ENCODE measurements at regions not wholly inside any gene's neighbourhood (a gene's known extent, or its start where the extent isn't known, plus 50 kb on each side); places are given as distances from the start of the nearest gene placed in this dataset.
A peak's percentile ranks its signal among the peaks of the same experiment; 100 is the strongest.
"Not testable (repeated sequence)": the region's sequence is repeated elsewhere in the genome, so short reads cannot be mapped to it uniquely, and the experiment has no call there.

- H3K27ac ChIP-seq (ENCODE audit: low read length); H3K4me1 ChIP-seq (ENCODE audit: control insufficient read depth, insufficient read depth, low read length); H3K4me1 Mint-ChIP-seq; DNase-seq; H3K36me3 Mint-ChIP-seq; H3K36me3 ChIP-seq (ENCODE audit: control insufficient read depth, insufficient read depth, low read length); H3K9me3 ChIP-seq (ENCODE audit: control insufficient read depth, insufficient read depth, low read length); H3K9me3 Mint-ChIP-seq; H3K4me3 ChIP-seq (ENCODE audit: low read length); H3K4me3 Mint-ChIP-seq; ATAC-seq; H3K27me3 ChIP-seq (ENCODE audit: control insufficient read depth, insufficient read depth, low read length); intact Hi-C loops (cut with micrococcal nuclease); H3K27ac Mint-ChIP-seq; H3K27me3 Mint-ChIP-seq (ENCODE audit: low read depth in 2 of 2): not testable (repeated sequence)
- 92% methylated on average over 8 of the region's 42 CpGs for WGBS (ENCODE audit: insufficient coverage)
Measured at GRCh38 chr15:20785151-20785936, 80.8 kb downstream of the POTEB2 start.

GRCh38 chr15:20783598-20784184 is 82.4 kb downstream of the POTEB2 start:
- H3K9me3 ChIP-seq (ENCODE audit: control insufficient read depth, insufficient read depth, low read length); H3K4me3 Mint-ChIP-seq; ATAC-seq; H3K27me3 Mint-ChIP-seq (ENCODE audit: low read depth in 2 of 2); H3K4me1 Mint-ChIP-seq; H3K4me3 ChIP-seq (ENCODE audit: low read length); DNase-seq; H3K36me3 ChIP-seq (ENCODE audit: control insufficient read depth, insufficient read depth, low read length); H3K27ac ChIP-seq (ENCODE audit: low read length); intact Hi-C loops (cut with micrococcal nuclease); H3K4me1 ChIP-seq (ENCODE audit: control insufficient read depth, insufficient read depth, low read length); H3K36me3 Mint-ChIP-seq; H3K9me3 Mint-ChIP-seq; H3K27ac Mint-ChIP-seq; H3K27me3 ChIP-seq (ENCODE audit: control insufficient read depth, insufficient read depth, low read length): not testable (repeated sequence)
- no CpG with 5 or more reads among the region's 36 CpGs for WGBS (ENCODE audit: insufficient coverage)

- DNase-seq; H3K9me3 ChIP-seq (ENCODE audit: control insufficient read depth, insufficient read depth, low read length); H3K36me3 ChIP-seq (ENCODE audit: control insufficient read depth, insufficient read depth, low read length); H3K27me3 Mint-ChIP-seq (ENCODE audit: low read depth in 2 of 2); H3K36me3 Mint-ChIP-seq; H3K4me3 ChIP-seq (ENCODE audit: low read length); H3K27me3 ChIP-seq (ENCODE audit: control insufficient read depth, insufficient read depth, low read length); H3K4me1 Mint-ChIP-seq; H3K27ac ChIP-seq (ENCODE audit: low read length); H3K4me1 ChIP-seq (ENCODE audit: control insufficient read depth, insufficient read depth, low read length); H3K9me3 Mint-ChIP-seq; H3K4me3 Mint-ChIP-seq; H3K27ac Mint-ChIP-seq; intact Hi-C loops (cut with micrococcal nuclease): not testable (repeated sequence)
- ATAC-seq: peak in 2 of 3 donors; percentile 52 to 71
- no CpG with 5 or more reads among the region's 41 CpGs for WGBS (ENCODE audit: insufficient coverage)
Measured at GRCh38 chr15:20775412-20775811, 90.7 kb downstream of the POTEB2 start.

GRCh38 chr15:20767943-20768342 is 98.2 kb downstream of the POTEB2 start:
- H3K27ac Mint-ChIP-seq; H3K27ac ChIP-seq (ENCODE audit: low read length); H3K9me3 ChIP-seq (ENCODE audit: control insufficient read depth, insufficient read depth, low read length); H3K4me1 ChIP-seq (ENCODE audit: control insufficient read depth, insufficient read depth, low read length); H3K27me3 Mint-ChIP-seq (ENCODE audit: low read depth in 2 of 2); H3K9me3 Mint-ChIP-seq; H3K36me3 Mint-ChIP-seq; DNase-seq; H3K4me1 Mint-ChIP-seq; H3K4me3 Mint-ChIP-seq; ATAC-seq; H3K27me3 ChIP-seq (ENCODE audit: control insufficient read depth, insufficient read depth, low read length); H3K36me3 ChIP-seq (ENCODE audit: control insufficient read depth, insufficient read depth, low read length); intact Hi-C loops (cut with micrococcal nuclease); H3K4me3 ChIP-seq (ENCODE audit: low read length): not testable (repeated sequence)
- no CpG with 5 or more reads among the region's 2 CpGs for WGBS (ENCODE audit: insufficient coverage)

- ATAC-seq; H3K4me3 ChIP-seq (ENCODE audit: low read length); H3K4me1 Mint-ChIP-seq; H3K9me3 Mint-ChIP-seq; DNase-seq; H3K36me3 ChIP-seq (ENCODE audit: control insufficient read depth, insufficient read depth, low read length); H3K4me1 ChIP-seq (ENCODE audit: control insufficient read depth, insufficient read depth, low read length); H3K27me3 Mint-ChIP-seq (ENCODE audit: low read depth in 2 of 2); H3K4me3 Mint-ChIP-seq; H3K27ac ChIP-seq (ENCODE audit: low read length); H3K9me3 ChIP-seq (ENCODE audit: control insufficient read depth, insufficient read depth, low read length); H3K27me3 ChIP-seq (ENCODE audit: control insufficient read depth, insufficient read depth, low read length); H3K36me3 Mint-ChIP-seq; intact Hi-C loops (cut with micrococcal nuclease); H3K27ac Mint-ChIP-seq: not testable (repeated sequence)
- WGBS (ENCODE audit: insufficient coverage): 60% methylated on average over 1 of the region's 3 CpGs
Measured at GRCh38 chr15:20762422-20762821, 103.7 kb downstream of the POTEB2 start.

GRCh38 chr15:20756440-20756839 is 109.7 kb downstream of the POTEB2 start:
- H3K27ac ChIP-seq (ENCODE audit: low read length); DNase-seq; H3K27ac Mint-ChIP-seq; H3K27me3 ChIP-seq (ENCODE audit: control insufficient read depth, insufficient read depth, low read length); H3K36me3 Mint-ChIP-seq; H3K4me1 ChIP-seq (ENCODE audit: control insufficient read depth, insufficient read depth, low read length); intact Hi-C loops (cut with micrococcal nuclease); H3K27me3 Mint-ChIP-seq (ENCODE audit: low read depth in 2 of 2); H3K36me3 ChIP-seq (ENCODE audit: control insufficient read depth, insufficient read depth, low read length); H3K4me3 ChIP-seq (ENCODE audit: low read length); H3K9me3 Mint-ChIP-seq; H3K4me1 Mint-ChIP-seq; H3K9me3 ChIP-seq (ENCODE audit: control insufficient read depth, insufficient read depth, low read length); H3K4me3 Mint-ChIP-seq: not testable (repeated sequence)
- peak in 1 of 3 donors; percentile 24 for ATAC-seq
- WGBS (ENCODE audit: insufficient coverage): no CpG with 5 or more reads among the region's 10 CpGs

- H3K9me3 ChIP-seq (ENCODE audit: control insufficient read depth, insufficient read depth, low read length); H3K27me3 ChIP-seq (ENCODE audit: control insufficient read depth, insufficient read depth, low read length); intact Hi-C loops (cut with micrococcal nuclease); H3K27me3 Mint-ChIP-seq (ENCODE audit: low read depth in 2 of 2); H3K36me3 ChIP-seq (ENCODE audit: control insufficient read depth, insufficient read depth, low read length); H3K27ac ChIP-seq (ENCODE audit: low read length); H3K9me3 Mint-ChIP-seq; H3K27ac Mint-ChIP-seq; H3K4me1 Mint-ChIP-seq; H3K4me1 ChIP-seq (ENCODE audit: control insufficient read depth, insufficient read depth, low read length); H3K4me3 Mint-ChIP-seq; H3K4me3 ChIP-seq (ENCODE audit: low read length); H3K36me3 Mint-ChIP-seq: not testable (repeated sequence)
- ATAC-seq (peak in 2 of 3 donors; percentile 59 to 71), DNase-seq (peak in 1 of 2 donors; percentile 20)
- WGBS (ENCODE audit: insufficient coverage): no CpG with 5 or more reads among the region's 65 CpGs
Measured at GRCh38 chr15:20755665-20756398, 110.3 kb downstream of the POTEB2 start.
